SK-N-SH (cell line): ENCODE measurements at regions not wholly inside any gene's neighbourhood (a gene's known extent, or its start where the extent isn't known, plus 50 kb on each side); places are given as distances from the start of the nearest gene placed in this dataset.

Experiments used
- CTCF ChIA-PET: fragments of 300-600, 350-600 bp; formaldehyde crosslinking; extraction: SDS; loops from one replicate; lab custom pipeline; 2021; lab: Yijun Ruan, JAX
- POLR2A ChIA-PET: fragments of 350-600 bp; sonication (Branson Sonifier 250); formaldehyde crosslinking; extraction: SDS; loops from one replicate; lab custom pipeline; 2020; ENCODE audit warnings: antibody characterized with exemption, inconsistent platforms; lab: Yijun Ruan, JAX
- DNase-seq: peaks from one replicate; pipeline ENCODE4 v3.0.0; 2012
- H2AFZ ChIP-seq: fragments of 200-600 bp; sonication (generic); 2 replicates; pipeline ENCODE4 v1.8.1; 2016; ENCODE audit warnings: antibody characterized with exemption, mild to moderate bottlenecking, low read depth
- H3F3A ChIP-seq: fragments of 200-600 bp; sonication (generic); replicated peaks from 2 replicates; pipeline ENCODE3; 2016; ENCODE audit warnings: antibody characterized with exemption, mild to moderate bottlenecking; ENCODE audit not compliant: insufficient read depth
- H3K27ac ChIP-seq, 2 experiments: fragments of 200-500 bp in 1 of 2; fragments of 200-600 bp in 1 of 2; sonication (Bioruptor generic) in 1 of 2; sonication (generic), shearing (Covaris generic) in 1 of 2; 2 replicates each; pipeline versions ENCODE4 v1.5.1 to v1.6.1; 2014 to 2016; ENCODE audit warnings: low read depth in 2 of 2, inconsistent platforms in 1 of 2, low read length in 1 of 2, mild to moderate bottlenecking in 1 of 2, mixed read lengths in 1 of 2
- H3K27me3 ChIP-seq: fragments of 200-600 bp; sonication (generic), shearing (Covaris generic); 2 replicates; pipeline ENCODE4 v1.6.1; 2016; ENCODE audit warnings: mixed run types; ENCODE audit not compliant: insufficient read depth
- H3K36me3 ChIP-seq, 2 experiments: fragments of 200-500 bp in 1 of 2; fragments of 200-600 bp in 1 of 2; sonication (Bioruptor generic) in 1 of 2; sonication (generic) in 1 of 2; replicated peaks in 1 of 2; 2 replicates each; pipeline versions ENCODE3 to v1.5.1; 2014 to 2016; ENCODE audit warnings: low read length in 1 of 2, mild to moderate bottlenecking in 1 of 2; ENCODE audit not compliant: insufficient read depth in 2 of 2, control insufficient read depth in 1 of 2
- H3K4me1 ChIP-seq, 2 experiments: fragments of 200-500 bp in 1 of 2; fragments of 200-600 bp in 1 of 2; sonication (Bioruptor generic) in 1 of 2; sonication (generic), shearing (Covaris generic) in 1 of 2; 2 replicates each; pipeline versions ENCODE4 v1.5.1 to v1.6.1; 2014 to 2016; ENCODE audit warnings: low read depth in 1 of 2, low read length in 1 of 2, mixed run types in 1 of 2; ENCODE audit not compliant: insufficient read depth in 2 of 2, control insufficient read depth in 1 of 2
- H3K4me2 ChIP-seq: fragments of 200-600 bp; sonication (generic), shearing (Covaris generic); 2 replicates; pipeline ENCODE4 v1.6.1; 2017; ENCODE audit warnings: mixed run types
- H3K4me3 ChIP-seq, 2 experiments: fragments of 200-500 bp in 1 of 2; fragments of 200-600 bp in 1 of 2; sonication (Bioruptor generic) in 1 of 2; sonication (generic), shearing (Covaris generic) in 1 of 2; 2 replicates each; pipeline versions ENCODE4 v1.5.1 to v1.8.1; 2014 to 2016; ENCODE audit warnings: low read depth in 2 of 2, inconsistent platforms in 1 of 2, low read length in 1 of 2, mild to moderate bottlenecking in 1 of 2, mixed read lengths in 1 of 2, moderate library complexity in 1 of 2
- H3K79me2 ChIP-seq: fragments of 200-600 bp; sonication (generic); 2 replicates; pipeline ENCODE4 v1.8.1; 2017; ENCODE audit warnings: mild to moderate bottlenecking; ENCODE audit not compliant: insufficient read depth
- H3K9ac ChIP-seq: fragments of 200-600 bp; sonication (generic); 2 replicates; pipeline ENCODE4 v1.6.1; 2017; ENCODE audit warnings: mixed run types
- H3K9me2 ChIP-seq: fragments of 200-600 bp; sonication (generic); 2 replicates; pipeline ENCODE4 v1.6.1; 2017; ENCODE audit warnings: mixed run types
- H3K9me3 ChIP-seq: fragments of 200-600 bp; sonication (generic); 2 replicates; pipeline ENCODE4 v1.6.1; 2017; ENCODE audit warnings: mixed run types, mild to moderate bottlenecking, moderate library complexity
- H4K20me1 ChIP-seq: fragments of 200-600 bp; sonication (generic); 2 replicates; pipeline ENCODE4 v1.6.1; 2017; ENCODE audit warnings: mild to moderate bottlenecking, mixed run types; ENCODE audit not compliant: insufficient read depth
- CTCF ChIP-seq: fragments of 200-600 bp; sonication (generic); IDR thresholded peaks from 2 replicates; pipeline ENCODE4 v1.6.1; 2017; ENCODE audit warnings: antibody characterized with exemption, mild to moderate bottlenecking, moderate library complexity
- FOSL2 ChIP-seq: IDR thresholded peaks from 2 replicates; pipeline ENCODE4 v1.4.0; 2012; ENCODE audit warnings: low read depth, mild to moderate bottlenecking, moderate library complexity, borderline replicate concordance
- FOXJ3 ChIP-seq: sonication (generic); formaldehyde crosslinking; IDR thresholded peaks from 2 replicates; pipeline ENCODE4 v1.5.1; 2020; ENCODE audit warnings: mild to moderate bottlenecking, missing genetic modification reagents
- FOXM1 ChIP-seq: IDR thresholded peaks from 2 replicates; pipeline ENCODE4 v1.4.0; 2012; ENCODE audit warnings: low read depth, mild to moderate bottlenecking
- GABPA ChIP-seq: IDR thresholded peaks from 2 replicates; pipeline ENCODE4 v1.4.0; 2012; ENCODE audit warnings: low read depth, mild to moderate bottlenecking
- IRF3 ChIP-seq: fragments of 150-350 bp; IDR thresholded peaks from 2 replicates; pipeline ENCODE4 v1.6.1; 2016; ENCODE audit warnings: mild to moderate bottlenecking, low read depth, low read length
- JUND ChIP-seq: IDR thresholded peaks from 2 replicates; pipeline ENCODE4 v1.4.0; 2012
- MAX ChIP-seq: IDR thresholded peaks from 2 replicates; pipeline ENCODE4 v1.4.0; 2012; ENCODE audit warnings: low read depth
- MXI1 ChIP-seq: IDR thresholded peaks from 2 replicates; pipeline ENCODE4 v1.6.1; 2012; ENCODE audit warnings: mild to moderate bottlenecking, low read depth, low read length, improper control_type of control experiment
- POLR2AphosphoS5 ChIP-seq: IDR thresholded peaks from 2 replicates; pipeline ENCODE4 v1.6.1; 2012; ENCODE audit warnings: low read depth, low read length
- RCOR1 ChIP-seq: fragments of 150-350 bp; IDR thresholded peaks from 2 replicates; pipeline ENCODE4 v1.6.1; 2017; ENCODE audit warnings: antibody characterized with exemption, low read length
- RFX5 ChIP-seq: IDR thresholded peaks from 2 replicates; pipeline ENCODE4 v1.6.1; 2012; ENCODE audit warnings: mild to moderate bottlenecking, improper control_type of control experiment, low read length
- RXRA ChIP-seq: IDR thresholded peaks from 2 replicates; pipeline ENCODE4 v1.4.0; 2012; ENCODE audit warnings: low read depth, mild to moderate bottlenecking, borderline replicate concordance
- SIN3A ChIP-seq: IDR thresholded peaks from 2 replicates; pipeline ENCODE4 v1.6.1; 2012; ENCODE audit warnings: low read depth, mild to moderate bottlenecking, low read length, moderate library complexity, borderline replicate concordance
- SMC3 ChIP-seq: IDR thresholded peaks from 2 replicates; pipeline ENCODE4 v1.6.1; 2012; ENCODE audit warnings: low read depth, low read length, improper control_type of control experiment
- TAF1 ChIP-seq: IDR thresholded peaks from 2 replicates; pipeline ENCODE4 v1.6.1; 2012; ENCODE audit warnings: low read depth, mild to moderate bottlenecking, low read length, moderate library complexity, borderline replicate concordance
- TCF12 ChIP-seq: IDR thresholded peaks from 2 replicates; pipeline ENCODE4 v1.4.0; 2012
- TEAD4 ChIP-seq: IDR thresholded peaks from 2 replicates; pipeline ENCODE4 v1.4.0; 2012; ENCODE audit warnings: mild to moderate bottlenecking, borderline replicate concordance; ENCODE audit not compliant: insufficient read depth
- USF2 ChIP-seq: fragments of 150-350 bp; IDR thresholded peaks from 2 replicates; pipeline ENCODE4 v1.6.1; 2017; ENCODE audit warnings: antibody characterized with exemption, low read length, low read depth, borderline replicate concordance
- YY1 ChIP-seq: IDR thresholded peaks from 2 replicates; pipeline ENCODE4 v1.4.0; 2012; ENCODE audit warnings: low read depth, mild to moderate bottlenecking
- whole genome bisulfite sequencing: methylation state at CpG from one replicate; pipeline ENCODE4 v1.1.6; 2017; ENCODE audit warnings: low lambda C conversion rate; 5-methylcytosine and 5-hydroxymethylcytosine counted together
- TF ChIP-seq, protein P1 (sequence below): IDR thresholded peaks from 2 replicates; pipeline ENCODE4 v1.4.0; 2012; ENCODE audit warnings: low read depth, borderline replicate concordance
- TF ChIP-seq, protein P2 (sequence below): IDR thresholded peaks from 2 replicates; pipeline ENCODE4 v1.6.1; 2012; ENCODE audit warnings: mild to moderate bottlenecking, low read depth, low read length, moderate library complexity

GRCh38 chr10:4246881-4247358, 461.9 kb upstream of the KLF6 start (continued):
- TF ChIP-seq IRF3 (no peak), USF2 (no peak), CTCF (no peak), TEAD4 (peak; percentile 93), FOXJ3 (CRISPR knock-in tag) (no peak), POLR2AphosphoS5 (peak; percentile 70), GABPA (no peak), TCF12 (peak; percentile 96), RXRA (peak; percentile 87; the same call in 1 of the 2 replicates), RFX5 (no peak), MAX (peak; percentile 94), RCOR1 (no peak), MXI1 (no peak), YY1 (peak; percentile 64; the same call in 1 of the 2 replicates)
- TF ChIP-seq, protein P1, sequence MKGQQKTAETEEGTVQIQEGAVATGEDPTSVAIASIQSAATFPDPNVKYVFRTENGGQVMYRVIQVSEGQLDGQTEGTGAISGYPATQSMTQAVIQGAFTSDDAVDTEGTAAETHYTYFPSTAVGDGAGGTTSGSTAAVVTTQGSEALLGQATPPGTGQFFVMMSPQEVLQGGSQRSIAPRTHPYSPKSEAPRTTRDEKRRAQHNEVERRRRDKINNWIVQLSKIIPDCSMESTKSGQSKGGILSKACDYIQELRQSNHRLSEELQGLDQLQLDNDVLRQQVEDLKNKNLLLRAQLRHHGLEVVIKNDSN = peak; percentile 75; the same call in 1 of the 2 replicates

DNA sequence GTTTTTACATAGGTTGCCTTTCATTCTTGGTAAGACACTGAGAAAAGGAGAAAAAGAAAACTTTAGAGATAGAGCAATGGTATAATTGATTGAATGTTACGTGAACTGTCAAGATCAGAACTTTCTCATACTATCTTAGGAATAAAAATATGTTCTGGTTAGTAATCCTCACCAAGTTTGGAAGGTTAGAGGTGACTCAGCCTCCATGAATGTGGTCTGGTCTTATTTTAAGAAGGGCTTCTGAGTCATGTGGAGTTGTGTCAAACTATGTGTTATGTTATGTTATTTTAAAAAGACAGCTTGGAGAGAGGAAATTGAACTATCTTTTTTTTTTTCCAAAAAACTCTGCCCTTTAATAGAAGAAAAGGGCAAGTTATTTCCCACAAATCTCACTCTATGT, 458.6 kb upstream of the KLF6 start:
- Histone ChIP-seq H3F3A (peaks cover 58% of the 10 kb centered on the region), H3K27ac (peak overlapping the region; percentile 90 to 100; a peak in 3 of 4 replicates), H3K27me3 (no peaks in the 10 kb centered on the region), H3K9me2 (no peaks in the 10 kb centered on the region), H4K20me1 (no peaks in the 10 kb centered on the region), H3K4me1 (peaks cover 9 to 14% of the 10 kb centered on the region in 2 experiments; a peak in 3 of 4 replicates), H3K79me2 (peaks cover 31% of the 10 kb centered on the region), H3K4me2 (peak overlapping the region; percentile 71), H3K4me3 (peak overlapping the region; percentile 36 to 59; a peak in 3 of 4 replicates), H3K36me3 (peaks cover 0 to 6% of the 10 kb centered on the region in 2 experiments), H2AFZ (no peak overlapping the region), H3K9ac (peak overlapping the region; percentile 92), H3K9me3 (no peaks in the 10 kb centered on the region)
- POLR2A ChIA-PET = no interaction called here
- 5% methylated on average over 1 of the region's 1 CpG for WGBS
- no peak for DNase-seq
- CTCF ChIA-PET = interaction anchor here (2.1 kb wide), 1 partner anchor 26 kb away, joined by 5 read pairs; no protein-coding TSS in a partner anchor
- TF ChIP-seq SIN3A = peak; percentile 59; the same call in 1 of the 2 replicates
- peak; percentile 97 for TF ChIP-seq FOXM1
- TF ChIP-seq GABPA = no peak
- TF ChIP-seq, protein P1 = no peak
- TF ChIP-seq, protein P2, sequence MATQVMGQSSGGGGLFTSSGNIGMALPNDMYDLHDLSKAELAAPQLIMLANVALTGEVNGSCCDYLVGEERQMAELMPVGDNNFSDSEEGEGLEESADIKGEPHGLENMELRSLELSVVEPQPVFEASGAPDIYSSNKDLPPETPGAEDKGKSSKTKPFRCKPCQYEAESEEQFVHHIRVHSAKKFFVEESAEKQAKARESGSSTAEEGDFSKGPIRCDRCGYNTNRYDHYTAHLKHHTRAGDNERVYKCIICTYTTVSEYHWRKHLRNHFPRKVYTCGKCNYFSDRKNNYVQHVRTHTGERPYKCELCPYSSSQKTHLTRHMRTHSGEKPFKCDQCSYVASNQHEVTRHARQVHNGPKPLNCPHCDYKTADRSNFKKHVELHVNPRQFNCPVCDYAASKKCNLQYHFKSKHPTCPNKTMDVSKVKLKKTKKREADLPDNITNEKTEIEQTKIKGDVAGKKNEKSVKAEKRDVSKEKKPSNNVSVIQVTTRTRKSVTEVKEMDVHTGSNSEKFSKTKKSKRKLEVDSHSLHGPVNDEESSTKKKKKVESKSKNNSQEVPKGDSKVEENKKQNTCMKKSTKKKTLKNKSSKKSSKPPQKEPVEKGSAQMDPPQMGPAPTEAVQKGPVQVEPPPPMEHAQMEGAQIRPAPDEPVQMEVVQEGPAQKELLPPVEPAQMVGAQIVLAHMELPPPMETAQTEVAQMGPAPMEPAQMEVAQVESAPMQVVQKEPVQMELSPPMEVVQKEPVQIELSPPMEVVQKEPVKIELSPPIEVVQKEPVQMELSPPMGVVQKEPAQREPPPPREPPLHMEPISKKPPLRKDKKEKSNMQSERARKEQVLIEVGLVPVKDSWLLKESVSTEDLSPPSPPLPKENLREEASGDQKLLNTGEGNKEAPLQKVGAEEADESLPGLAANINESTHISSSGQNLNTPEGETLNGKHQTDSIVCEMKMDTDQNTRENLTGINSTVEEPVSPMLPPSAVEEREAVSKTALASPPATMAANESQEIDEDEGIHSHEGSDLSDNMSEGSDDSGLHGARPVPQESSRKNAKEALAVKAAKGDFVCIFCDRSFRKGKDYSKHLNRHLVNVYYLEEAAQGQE = 0 out of 2 replicates have a peak, but pooled peaks have one; percentile 12
- peak; percentile 98 for TF ChIP-seq TCF12
- TF ChIP-seq JUND = peak; percentile 100
- TF ChIP-seq YY1 = 0 out of 2 replicates have a peak, but pooled peaks have one; percentile 41
- peak; percentile 98 for TF ChIP-seq FOSL2
- TF ChIP-seq TAF1 = no peak
- TF ChIP-seq SMC3 = no peak
